ENCODE measurements at regions not wholly inside any gene's neighbourhood (a gene's known extent, or its start where the extent isn't known, plus 50 kb on each side); places are given as distances from the start of the nearest gene placed in this dataset.

GRCh38 chr2:186189816-186190215 lies 296.2 kb upstream of the ZC3H15 start:
- TF ChIP-seq EZH2 (IDR thresholded peaks at IDR 0.05; ENCODE audit: borderline replicate concordance, insufficient read depth, low read depth, low read length, poor library complexity, severe bottlenecking) (no peak), CTCF (IDR thresholded peaks at IDR 0.05) (no peak)
- H3K9me3 Mint-ChIP-seq (ENCODE audit: insufficient read depth), result no peaks in the 10 kb centered on the region
- H3K36me3 ChIP-seq (replicated peaks in 1 of 2; ENCODE audit: control extremely low read depth in 1 of 2, control insufficient read depth in 1 of 2, extremely low read depth in 1 of 2, insufficient read depth in 2 of 2, low read length in 1 of 2), result no peaks in the 10 kb centered on the region
- ChIA-PET POLR2A (no interaction called here), CTCF (no interaction called here)
- no peak overlapping the region for H3K9ac ChIP-seq (ENCODE audit: low read length)
- no peak overlapping the region for H3K4me3 ChIP-seq (ENCODE audit: control extremely low read depth in 1 of 5, extremely low read depth in 1 of 5, insufficient read depth in 1 of 5, low read depth in 2 of 5, low read length in 4 of 5)
- H3K27me3 Mint-ChIP-seq, result no peaks in the 10 kb centered on the region
- peaks cover 0 to 3% (median 0%) of the 10 kb centered on the region in 3 donors for H3K9me3 ChIP-seq (ENCODE audit: control extremely low read depth in 1 of 3, control insufficient read depth in 2 of 3, insufficient read depth in 1 of 3, low read length in 2 of 3)
- DNase-seq (no peak), ATAC-seq (ENCODE audit: low read depth) (no peak)
- H3K4me3 Mint-ChIP-seq, result no peak overlapping the region
- no peak overlapping the region for H3K27ac ChIP-seq (ENCODE audit: low read length in 2 of 2)
- no peaks in the 10 kb centered on the region for H3K79me2 ChIP-seq (ENCODE audit: control insufficient read depth, insufficient read depth, low read length)
- H3K27me3 ChIP-seq (replicated peaks in 1 of 4; ENCODE audit: control extremely low read depth in 1 of 4, control insufficient read depth in 3 of 4, insufficient read depth in 4 of 4, low read length in 3 of 4), result no peaks in the 10 kb centered on the region
- intact Hi-C loops (cut with micrococcal nuclease), result no loop called here
- no peaks in the 10 kb centered on the region for H3K4me1 Mint-ChIP-seq
- no peaks in the 10 kb centered on the region for H3K4me1 ChIP-seq (ENCODE audit: control insufficient read depth in 2 of 2, insufficient read depth in 2 of 2, low read length in 2 of 2)
- H3K4me2 ChIP-seq (replicated peaks; ENCODE audit: low read depth, low read length, poor library complexity, severe bottlenecking), result no peak overlapping the region
- H2AFZ ChIP-seq (ENCODE audit: insufficient read depth, low read depth, low read length, poor library complexity, severe bottlenecking), result no peak overlapping the region
- no peaks in the 10 kb centered on the region for H4K20me1 ChIP-seq (ENCODE audit: control insufficient read depth, insufficient read depth, low read length, poor library complexity, severe bottlenecking)
- H3K27ac Mint-ChIP-seq, result no peak overlapping the region

GRCh38 chr2:186195696-186196095 lies 290.4 kb upstream of the ZC3H15 start:
- no peaks in the 10 kb centered on the region for H3K4me1 Mint-ChIP-seq
- no peaks in the 10 kb centered on the region for H3K27me3 ChIP-seq (replicated peaks in 1 of 4; ENCODE audit: control extremely low read depth in 1 of 4, control insufficient read depth in 3 of 4, insufficient read depth in 4 of 4, low read length in 3 of 4)
- H3K4me3 ChIP-seq (ENCODE audit: control extremely low read depth in 1 of 5, extremely low read depth in 1 of 5, insufficient read depth in 1 of 5, low read depth in 2 of 5, low read length in 4 of 5), result no peak overlapping the region
- no peak overlapping the region for H2AFZ ChIP-seq (ENCODE audit: insufficient read depth, low read depth, low read length, poor library complexity, severe bottlenecking)
- DNase-seq, result no peak
- TF ChIP-seq EZH2 (IDR thresholded peaks at IDR 0.05; ENCODE audit: borderline replicate concordance, insufficient read depth, low read depth, low read length, poor library complexity, severe bottlenecking) (no peak), CTCF (IDR thresholded peaks at IDR 0.05) (no peak)
- H3K27ac ChIP-seq (ENCODE audit: low read length in 2 of 2), result no peak overlapping the region
- no peak overlapping the region for H3K4me2 ChIP-seq (replicated peaks; ENCODE audit: low read depth, low read length, poor library complexity, severe bottlenecking)
- no peak overlapping the region for H3K27ac Mint-ChIP-seq
- H3K79me2 ChIP-seq (ENCODE audit: control insufficient read depth, insufficient read depth, low read length), result no peaks in the 10 kb centered on the region
- H3K36me3 ChIP-seq (replicated peaks in 1 of 2; ENCODE audit: control extremely low read depth in 1 of 2, control insufficient read depth in 1 of 2, extremely low read depth in 1 of 2, insufficient read depth in 2 of 2, low read length in 1 of 2), result no peaks in the 10 kb centered on the region
- no peak for ATAC-seq (ENCODE audit: low read depth)
- no peaks in the 10 kb centered on the region for H3K9me3 ChIP-seq (ENCODE audit: control extremely low read depth in 1 of 3, control insufficient read depth in 2 of 3, insufficient read depth in 1 of 3, low read length in 2 of 3)
- intact Hi-C loops (cut with micrococcal nuclease), result no loop called here
- ChIA-PET POLR2A (no interaction called here), CTCF (no interaction called here)
- no peaks in the 10 kb centered on the region for H3K9me3 Mint-ChIP-seq (ENCODE audit: insufficient read depth)
- no peak overlapping the region for H3K9ac ChIP-seq (ENCODE audit: low read length)
- no peaks in the 10 kb centered on the region for H3K4me1 ChIP-seq (ENCODE audit: control insufficient read depth in 2 of 2, insufficient read depth in 2 of 2, low read length in 2 of 2)
- no peak overlapping the region for H3K4me3 Mint-ChIP-seq
- H3K27me3 Mint-ChIP-seq, result no peaks in the 10 kb centered on the region
- H4K20me1 ChIP-seq (ENCODE audit: control insufficient read depth, insufficient read depth, low read length, poor library complexity, severe bottlenecking), result no peaks in the 10 kb centered on the region
- WGBS (ENCODE audit: insufficient coverage), result no CpG with 5 or more reads among the region's 3 CpGs
